CD4-positive, alpha-beta T cell treated with Interleukin-6 for 4 hours (primary cell): ENCODE measurements at regions not wholly inside any gene's neighbourhood (a gene's known extent, or its start where the extent isn't known, plus 50 kb on each side); places are given as distances from the start of the nearest gene placed in this dataset.

Source experiments
- DNase-seq: peaks from one replicate; pipeline ENCODE4 v3.0.0-alpha.2; 2020; ENCODE audit warnings: mixed read lengths

DNA sequence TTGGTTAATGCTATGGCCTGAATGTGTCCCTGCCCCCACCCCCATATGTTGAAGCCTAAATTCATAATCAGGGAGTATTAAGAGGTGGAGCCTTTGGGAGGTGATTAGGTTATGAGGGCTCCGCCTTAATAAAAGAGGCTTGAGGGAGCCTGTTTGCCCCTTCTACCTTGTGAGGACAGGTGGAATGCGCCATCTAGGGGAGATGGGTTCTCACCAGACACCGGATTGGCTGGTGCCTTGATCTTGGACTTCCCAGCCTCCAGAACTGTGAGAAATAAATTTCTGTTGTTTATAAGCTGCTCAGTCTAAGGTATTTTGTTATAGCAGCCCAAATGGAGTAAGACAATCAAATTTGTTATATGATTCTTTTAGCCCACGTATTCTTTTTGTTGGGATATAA lies 148.3 kb downstream of the PTCSC3 start:
- no peak for DNase-seq

DNA sequence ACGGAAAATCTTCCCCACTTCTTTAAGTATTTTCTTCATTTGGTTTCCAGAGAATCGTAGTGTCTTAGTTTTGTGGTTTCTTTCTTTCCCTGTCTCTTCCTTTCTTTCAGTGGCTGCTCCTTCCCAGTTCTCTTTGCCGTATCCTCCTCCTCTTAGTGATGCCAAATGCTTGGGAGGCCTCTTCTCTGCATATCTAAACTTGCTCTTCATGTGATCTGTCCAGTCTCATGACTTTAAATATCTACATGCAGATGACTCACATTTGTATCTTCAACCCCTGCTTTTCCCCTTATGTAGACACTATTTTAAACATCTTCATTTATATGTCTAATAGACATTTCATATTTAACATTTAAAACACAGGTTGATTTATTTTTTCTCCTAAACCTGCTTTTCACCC lies 149.2 kb downstream of the PTCSC3 start:
- no peak for DNase-seq

DNA sequence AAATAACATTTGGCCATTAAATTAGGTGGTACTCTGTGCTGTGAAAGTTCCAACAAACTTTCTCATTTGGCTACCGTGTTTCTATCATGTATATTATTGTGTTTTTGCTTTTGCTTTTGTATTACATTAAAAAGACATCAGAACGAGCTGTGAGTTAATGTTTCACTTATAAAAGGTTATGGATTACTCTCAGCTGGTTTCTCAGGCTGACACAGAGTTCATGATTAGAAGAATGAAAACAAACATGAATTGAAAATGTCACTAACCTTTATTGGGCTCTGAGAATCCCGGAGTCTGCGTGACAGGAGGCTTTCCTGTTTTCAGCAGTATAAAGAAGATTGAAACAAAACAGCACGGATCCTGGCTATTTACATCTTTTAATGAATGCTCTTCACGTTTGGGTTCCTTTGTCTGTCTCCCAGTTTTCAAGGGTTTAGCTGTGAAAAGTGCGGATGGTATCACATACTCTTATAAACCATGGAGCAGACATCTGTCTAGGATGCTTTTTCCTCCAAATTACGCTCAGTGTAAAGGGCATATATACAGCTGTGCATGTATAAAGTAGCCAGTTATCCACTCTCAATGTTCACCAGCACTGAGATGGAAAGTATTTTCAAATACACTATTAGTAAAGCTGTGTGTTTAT lies 153.6 kb downstream of the PTCSC3 start:
- no peak for DNase-seq

DNA sequence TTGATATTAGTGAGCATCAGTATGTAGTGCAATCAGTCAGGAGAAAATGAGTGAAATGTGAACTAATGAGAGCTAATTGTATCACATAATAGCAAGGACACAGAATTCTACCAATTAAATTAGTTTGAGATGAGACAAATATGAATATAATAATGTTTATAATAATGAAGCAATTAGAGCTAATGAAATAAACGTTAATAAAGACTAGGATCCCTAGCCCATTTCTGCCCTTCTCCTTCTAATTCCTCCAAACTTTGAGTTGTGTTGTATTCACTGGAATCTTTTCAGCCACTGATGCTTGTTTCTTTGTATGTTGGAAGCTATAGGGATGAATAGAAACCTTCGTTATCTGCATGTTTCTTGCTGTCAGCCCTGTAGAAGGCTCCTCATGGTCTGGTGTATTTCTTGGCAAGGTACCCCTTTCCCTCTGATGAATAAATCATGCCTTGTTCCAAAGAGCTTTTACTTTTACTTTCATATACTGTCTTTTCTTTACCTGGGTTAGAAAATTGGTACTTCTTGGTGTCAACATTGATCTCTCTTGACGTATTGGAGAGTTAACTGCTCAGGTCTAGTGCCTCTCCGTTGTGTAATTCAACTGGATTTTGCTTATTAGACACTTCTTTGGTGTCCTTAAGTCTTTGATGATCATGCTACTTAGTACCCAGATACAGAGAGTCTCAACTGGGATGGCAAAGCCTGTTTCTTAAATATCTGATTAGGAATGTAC lies 154.8 kb downstream of the PTCSC3 start:
- no peak for DNase-seq

DNA sequence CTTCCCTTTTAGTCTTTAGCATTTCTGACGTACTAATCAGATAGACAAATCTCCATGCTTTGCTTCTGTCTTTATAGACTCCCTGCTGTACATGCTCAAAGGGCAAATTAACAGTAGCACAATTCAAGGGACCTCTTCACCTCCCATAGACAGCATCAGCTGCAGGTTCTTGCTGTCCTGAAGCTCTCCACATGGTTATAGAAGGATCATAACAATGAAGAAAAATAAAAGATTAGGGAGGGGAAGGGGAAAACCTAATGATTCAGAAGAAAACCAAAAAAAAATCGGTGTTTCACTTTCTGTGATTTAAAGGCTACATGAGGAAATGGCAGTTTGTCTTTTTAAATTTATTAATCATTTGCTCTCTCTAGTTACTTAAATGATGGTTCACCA lies 155.5 kb downstream of the PTCSC3 start:
- DNase-seq: no peak

DNA sequence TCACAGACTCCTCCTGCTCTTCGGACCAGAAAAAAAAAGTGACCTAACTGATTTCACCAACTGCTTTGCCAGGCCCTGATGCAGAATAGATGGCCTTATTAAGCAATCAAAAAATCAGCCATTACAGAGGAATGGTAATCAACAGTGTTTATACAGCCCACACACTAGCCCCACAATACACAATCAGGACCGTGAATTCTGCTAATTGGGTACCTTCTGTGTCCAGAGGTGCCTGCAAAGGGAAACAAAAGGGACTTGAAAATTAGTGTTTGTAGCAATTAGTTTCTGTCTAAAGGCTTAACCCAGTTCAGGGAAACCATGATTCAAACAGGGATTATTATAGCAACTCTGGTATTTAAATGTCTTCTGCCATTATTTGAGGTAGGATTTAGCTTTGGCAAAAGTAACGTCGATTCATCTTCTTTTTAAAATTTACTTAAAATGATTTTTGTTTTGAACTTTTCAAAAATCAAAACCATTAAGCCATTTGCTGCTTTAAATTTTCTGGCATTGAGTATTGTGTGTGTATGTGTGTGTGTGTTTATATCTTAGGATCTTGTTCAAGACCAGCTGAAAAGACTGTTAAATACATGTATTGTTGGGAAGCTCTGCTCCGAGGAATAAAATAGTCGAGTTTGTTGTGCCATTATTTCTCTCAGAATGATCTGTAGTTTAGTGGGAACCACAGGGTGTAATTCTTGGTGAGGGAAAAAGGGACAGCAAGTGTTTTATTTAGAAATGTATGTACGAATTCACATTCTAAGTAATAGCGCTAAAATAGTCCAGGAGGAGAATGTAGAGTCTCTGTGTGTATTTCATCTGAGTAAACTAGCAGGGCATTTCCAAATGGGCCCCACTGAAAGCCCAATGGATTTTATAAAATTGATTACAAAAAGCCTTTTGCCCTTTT lies 156.1 kb downstream of the PTCSC3 start:
- DNase-seq: no peak

DNA sequence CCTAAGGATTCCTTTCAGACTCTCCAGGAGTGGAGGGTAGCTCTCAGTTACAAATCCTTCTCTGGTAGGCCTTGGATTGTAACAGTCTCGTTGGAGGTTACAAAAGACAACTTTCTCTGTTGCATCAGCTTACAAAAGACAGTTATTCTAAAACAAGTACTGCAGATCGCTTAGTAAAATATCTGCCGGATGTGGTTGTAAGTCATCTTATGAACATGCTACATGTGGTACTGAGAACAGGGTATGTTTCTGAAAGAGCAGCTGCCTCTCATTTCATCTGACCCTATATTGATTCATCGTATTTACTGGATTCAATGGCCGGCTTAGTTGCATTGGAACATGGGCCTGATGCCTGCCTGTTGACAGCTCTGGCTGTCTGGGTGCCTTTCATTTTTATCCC lies 157.4 kb downstream of the PTCSC3 start:
- no peak for DNase-seq

DNA sequence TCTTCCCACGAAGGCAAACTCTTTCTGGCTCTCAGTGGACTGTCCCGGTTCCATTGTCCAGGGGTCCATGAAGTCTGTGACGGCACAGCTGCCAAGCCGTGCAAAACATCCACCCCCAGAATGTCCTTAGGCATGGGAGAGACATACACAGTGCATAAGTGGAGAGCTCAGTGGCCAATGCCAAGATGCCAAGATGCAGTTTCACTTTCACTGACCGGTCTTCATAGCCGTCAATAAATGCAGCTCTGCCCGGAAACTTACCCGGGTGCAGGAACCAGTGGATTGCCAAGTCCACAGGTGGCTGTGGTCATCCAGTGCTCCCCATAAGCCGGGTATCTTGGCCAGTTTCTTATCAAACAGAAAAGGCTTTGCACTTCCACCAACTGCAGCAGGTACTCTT lies 162.3 kb downstream of the PTCSC3 start:
- no peak for DNase-seq

DNA sequence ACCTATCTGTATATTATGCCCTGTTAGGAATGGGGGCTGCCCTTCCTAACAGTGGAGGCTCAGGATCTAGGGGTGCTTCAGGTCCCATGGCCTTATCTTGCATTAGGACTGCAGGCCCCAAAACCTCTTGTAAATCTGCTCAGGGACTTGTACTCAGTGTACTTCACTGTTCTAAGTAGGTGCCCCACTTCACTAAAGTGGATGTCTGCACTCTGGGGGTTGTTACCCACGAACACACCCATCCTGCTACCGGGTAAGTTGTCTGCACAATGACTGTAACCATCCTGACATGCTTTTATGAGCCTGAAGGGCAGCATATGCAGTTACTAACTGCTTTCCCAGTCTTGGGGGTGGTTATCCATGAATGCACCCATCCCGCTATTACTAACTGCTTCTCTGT lies 163.0 kb downstream of the PTCSC3 start:
- no peak for DNase-seq

DNA sequence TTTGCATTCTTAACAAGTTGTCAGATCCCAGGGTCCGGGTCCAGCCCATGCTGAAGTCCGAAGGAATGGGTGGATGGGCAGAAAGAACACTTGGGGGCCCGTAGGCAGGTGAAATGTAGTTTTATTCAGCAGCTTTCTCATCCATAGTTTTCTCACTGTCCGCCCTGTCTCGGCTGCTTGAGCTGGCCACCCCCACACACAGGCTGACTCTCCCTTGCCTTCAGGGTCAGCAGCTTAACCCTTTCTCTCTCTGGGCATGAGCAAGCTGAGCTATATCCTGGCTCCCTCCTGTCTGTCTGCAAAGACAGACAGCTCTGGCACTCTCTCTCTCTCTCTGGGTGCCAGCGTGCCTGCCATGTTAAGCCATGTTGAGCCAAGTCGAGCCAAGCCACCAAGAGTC lies 163.9 kb downstream of the PTCSC3 start:
- DNase-seq: no peak

DNA sequence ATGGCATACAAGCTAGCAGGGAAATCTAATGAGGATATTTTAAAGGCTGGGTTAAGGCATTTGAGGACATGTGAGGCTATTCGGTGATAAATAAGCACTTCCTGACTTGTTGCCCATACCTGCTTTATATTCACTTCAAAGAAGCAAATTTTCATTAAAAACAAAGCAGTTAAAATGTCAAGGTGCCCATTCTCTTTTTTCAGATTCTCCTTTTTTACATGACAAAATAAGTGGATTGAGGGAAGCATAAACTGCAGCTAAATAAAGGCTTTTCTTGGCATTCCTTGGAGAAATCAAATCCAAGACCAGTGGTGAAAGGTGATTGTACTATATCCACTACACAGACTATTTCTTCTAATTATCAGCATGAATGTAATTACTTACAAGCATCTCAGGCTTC lies 166.9 kb downstream of the PTCSC3 start:
- no peak for DNase-seq

DNA sequence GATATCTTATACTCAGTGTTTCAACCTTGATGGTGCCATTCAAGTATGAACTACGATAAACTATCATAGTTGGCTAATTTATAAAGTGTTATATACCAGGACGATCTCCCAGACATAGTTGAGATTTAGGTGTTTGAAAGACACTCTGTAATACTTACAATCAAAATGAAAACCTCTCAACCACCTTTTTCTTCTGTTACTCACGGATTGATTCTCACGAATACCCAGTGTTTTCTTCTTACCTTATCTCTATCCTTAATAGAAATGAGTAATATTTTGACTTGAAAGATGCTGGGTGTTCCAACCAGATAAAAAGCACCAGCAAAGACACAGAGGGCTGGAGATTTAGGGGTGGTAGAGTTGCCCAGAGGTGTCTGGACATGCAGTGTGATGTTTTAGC lies 169.9 kb downstream of the PTCSC3 start:
- DNase-seq: no peak

DNA sequence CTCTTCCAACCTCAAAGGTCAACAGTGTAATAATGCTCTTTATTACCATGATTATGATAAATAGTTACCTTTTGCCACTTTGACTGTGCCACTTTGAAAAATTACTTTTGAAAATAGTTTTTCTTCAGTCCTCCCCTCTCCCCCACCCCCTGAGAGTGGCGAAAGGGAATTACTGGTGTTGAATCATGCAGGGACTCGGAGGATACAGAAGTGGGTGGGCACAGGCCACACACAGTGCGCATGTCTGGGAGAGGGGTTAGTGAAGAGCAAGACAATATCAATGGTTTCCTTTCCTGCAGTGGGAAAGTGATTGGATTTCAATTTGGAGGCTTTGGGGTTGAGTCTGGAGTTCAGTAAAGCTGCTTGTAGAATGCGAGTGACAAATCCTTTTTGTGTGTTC lies 170.9 kb downstream of the PTCSC3 start:
- DNase-seq: no peak

DNA sequence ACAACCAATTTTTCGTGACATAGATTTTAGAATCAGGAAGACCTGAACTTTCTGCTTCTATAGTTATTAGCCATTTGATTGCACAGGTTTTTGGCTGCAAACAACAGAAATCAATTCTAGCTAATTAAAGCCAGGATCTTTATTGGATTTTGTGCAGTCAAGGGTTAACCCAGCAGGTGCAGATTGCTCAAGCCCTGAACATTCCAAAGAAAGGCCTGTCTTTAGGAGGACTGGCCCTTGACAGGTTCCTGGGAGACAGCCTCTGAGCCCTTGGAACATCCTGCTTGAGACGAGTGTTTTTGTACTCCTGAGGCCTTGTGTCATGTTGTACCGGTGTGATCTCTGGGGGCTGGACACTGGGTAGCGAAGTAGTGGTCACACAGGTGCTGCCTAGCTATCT lies 174.6 kb downstream of the PTCSC3 start:
- no peak for DNase-seq

DNA sequence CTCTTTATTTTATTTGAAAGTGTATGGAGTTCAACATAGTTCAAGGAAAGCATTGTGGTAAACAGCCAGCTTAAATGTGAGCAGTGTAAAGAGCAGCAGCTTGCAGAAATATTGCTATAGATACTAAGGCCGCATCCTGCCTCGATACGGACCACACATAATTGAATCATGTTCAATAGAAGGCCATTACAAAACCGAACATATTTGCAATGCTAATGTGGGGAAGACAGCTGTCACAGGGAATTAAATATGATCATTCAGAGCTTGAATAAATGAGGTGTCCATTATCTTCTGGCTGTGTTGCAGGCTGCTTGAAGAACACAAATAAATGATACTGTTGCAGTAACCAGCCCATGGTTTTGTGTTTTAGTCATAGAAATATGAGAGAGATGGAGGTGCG lies 173.2 kb downstream of the BRMS1L start:
- DNase-seq: no peak

DNA sequence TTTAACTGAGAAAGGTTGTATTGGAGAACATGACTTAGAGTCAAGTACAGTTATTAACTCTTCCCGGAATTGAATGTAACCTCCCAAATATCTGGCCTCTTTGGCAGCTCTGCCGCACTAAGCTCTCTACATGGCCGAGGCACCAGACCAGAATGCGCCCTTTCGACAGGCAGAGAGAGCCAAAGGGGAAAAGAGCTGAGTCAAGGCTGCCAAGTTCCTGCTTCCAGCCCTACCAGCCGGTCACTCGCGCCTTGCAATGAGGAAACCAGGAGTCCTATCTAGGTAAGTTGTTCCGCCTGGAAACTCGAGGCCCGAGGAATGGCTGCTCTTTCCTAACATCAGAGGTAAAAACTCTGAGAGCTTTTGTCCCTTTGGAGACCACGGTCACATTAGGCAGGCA lies 172.2 kb downstream of the BRMS1L start:
- DNase-seq: no peak

DNA sequence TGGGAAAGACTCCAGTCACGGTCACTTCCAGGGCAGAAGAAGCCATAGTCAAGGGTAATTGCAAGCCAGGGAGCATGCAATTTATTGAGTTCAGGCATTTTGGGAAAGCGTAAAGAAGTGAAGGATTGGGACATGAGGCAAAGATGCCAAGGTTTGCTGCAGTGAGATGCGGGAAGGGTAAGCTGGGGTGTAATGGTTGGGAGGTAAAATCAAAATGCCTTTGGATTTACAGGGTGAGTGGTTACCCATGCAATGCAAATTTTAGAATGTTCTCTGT lies 167.5 kb downstream of the BRMS1L start:
- DNase-seq: no peak

DNA sequence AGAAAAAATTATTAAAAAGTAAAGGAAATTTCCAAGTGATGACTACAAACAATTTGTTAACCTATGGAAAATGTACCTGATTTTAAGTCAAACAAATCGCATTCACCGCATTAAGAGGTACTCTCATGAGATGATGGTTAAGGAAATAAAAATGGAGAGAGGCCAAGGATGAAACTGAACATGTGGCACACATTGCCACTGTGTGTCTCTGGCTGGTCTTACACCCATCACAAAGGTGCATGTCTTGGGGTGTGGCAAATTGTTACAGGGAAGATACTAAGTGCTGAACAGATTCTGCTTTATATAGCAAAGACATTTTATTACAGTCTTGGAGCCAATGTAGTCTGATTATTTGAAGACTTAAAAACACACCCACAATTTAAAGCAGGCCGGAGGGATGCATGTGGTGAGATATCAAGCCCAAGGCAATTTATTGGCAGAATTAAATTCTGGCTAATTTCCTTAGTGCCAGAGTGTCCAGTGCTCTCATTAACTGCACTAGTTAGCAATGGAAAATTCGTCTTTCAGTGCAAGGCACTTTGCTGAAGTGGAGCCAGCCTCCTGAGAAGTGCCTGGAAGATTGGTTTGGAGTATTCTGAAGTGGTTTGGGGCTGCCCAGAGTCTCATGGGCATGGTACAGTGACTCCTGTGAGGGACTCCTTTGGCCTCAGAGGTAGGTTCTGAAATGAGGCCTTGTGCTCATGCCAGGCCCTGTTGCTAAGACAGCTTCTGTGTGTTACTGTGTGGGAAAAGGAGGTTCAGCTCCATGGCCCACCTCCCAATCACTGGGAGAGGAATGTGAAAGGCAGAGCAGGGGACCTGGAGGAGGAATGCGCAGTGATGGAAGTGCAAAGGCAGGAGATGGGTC lies 166.9 kb downstream of the BRMS1L start:
- DNase-seq: no peak

DNA sequence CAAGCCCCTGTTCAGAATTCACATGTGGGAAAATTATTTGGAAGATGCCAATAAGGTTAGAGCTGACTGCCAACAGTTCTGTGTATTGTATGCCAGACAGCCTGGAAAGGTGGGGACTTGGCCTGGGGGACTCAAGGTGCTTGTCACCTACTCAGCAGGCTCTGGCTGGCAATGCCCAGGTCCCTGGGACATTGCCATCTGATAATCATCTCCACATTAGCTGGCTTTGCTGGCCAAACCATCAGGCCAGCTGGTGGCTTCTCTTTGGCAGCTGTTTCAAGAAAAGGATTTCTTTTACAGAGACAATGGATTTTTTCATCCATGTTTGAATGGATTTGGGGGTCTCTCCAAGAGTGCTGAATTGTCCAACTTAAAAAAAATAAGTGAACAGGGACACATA lies 165.2 kb downstream of the BRMS1L start:
- no peak for DNase-seq

DNA sequence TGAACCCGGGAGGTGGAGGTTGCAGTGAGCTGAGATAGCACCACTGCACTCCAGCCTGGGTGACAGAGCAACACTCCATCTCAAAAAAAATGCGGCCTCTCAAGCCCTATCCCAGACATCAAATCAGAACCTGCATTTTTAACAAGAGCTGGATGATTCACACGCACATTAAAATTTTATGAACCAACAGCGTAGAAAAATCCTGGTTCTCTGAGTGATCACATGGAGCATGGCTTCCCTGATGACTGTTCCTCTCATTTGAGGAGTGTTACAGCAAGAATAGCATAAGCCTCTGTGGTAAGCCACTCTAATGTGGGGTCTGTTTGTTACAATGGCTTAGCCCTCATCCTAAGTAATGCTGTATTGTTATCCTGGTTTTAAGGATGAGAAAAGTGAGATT lies 163.6 kb downstream of the BRMS1L start:
- DNase-seq: no peak

DNA sequence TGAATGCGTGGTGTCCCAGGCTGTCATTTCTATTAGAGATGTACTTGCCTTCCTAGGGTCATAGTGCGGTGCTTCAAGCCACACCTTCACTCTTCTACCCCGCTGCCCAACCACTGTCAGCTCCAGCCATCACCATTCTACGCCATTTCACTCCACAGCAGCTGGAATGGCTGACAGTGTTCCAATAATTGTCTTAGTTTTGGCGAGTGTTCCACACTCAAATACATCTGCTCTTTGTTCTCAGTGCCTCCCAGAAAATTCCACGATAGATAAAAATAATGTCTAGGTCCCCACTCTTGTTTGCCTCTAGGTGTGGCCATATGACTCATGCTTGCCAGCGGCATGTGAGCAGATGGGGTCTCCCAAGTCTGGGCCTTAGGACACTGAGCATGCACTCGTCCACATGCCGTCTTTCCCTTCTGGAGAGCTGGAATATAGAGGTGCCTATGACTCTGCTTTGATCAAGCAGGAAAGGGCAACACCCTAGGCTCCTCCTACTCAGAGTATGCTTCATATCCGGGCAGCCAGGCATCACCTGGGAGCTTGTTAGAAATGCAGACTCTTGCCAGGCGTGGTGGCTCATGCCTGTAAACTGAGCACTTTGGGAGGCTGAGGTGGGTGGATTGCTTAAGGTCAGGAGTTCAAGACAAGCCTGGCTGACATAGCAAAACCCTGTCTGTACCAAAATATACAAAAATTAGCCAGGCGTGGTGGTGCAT lies 163.0 kb downstream of the BRMS1L start:
- DNase-seq: no peak

DNA sequence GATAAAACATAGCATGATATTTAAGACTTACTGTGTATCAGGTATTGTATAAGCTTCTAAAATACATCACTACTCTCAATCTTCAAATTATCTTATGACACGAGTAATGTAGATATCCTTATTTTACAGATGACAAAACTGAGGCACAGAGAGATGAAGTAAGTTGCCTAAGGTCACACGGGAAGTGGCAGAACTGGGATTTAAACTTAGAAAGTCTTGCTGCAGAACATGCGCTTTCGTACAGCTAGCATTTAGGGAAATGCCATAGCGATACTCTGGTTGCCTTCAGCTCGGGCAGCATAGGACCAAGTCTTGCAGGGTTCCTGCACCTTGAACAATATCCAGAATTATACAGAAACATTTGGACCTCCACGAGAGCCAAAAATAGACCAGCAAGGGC lies 162.4 kb downstream of the BRMS1L start:
- no peak for DNase-seq

DNA sequence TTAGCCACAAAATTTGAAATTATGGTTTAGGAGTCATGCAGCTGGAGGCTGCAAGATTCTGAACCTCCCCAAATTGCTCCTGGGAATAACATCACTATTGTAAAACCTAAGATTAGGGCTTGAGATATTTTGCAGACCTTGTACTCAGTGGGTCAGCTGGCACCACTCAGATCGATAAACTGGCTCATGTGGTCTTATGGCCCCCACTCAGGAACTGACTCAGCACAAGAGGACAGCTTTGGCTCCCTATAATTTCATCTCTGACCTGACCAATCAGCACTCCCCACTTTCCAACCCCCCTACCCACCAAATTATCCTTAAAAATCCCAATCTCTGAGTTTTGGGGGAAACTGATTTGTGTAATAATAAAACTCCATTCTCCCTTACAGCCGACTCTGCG lies 161.6 kb downstream of the BRMS1L start:
- no peak for DNase-seq
